ENCODE measurements at regions not wholly inside any gene's neighbourhood (a gene's known extent, or its start where the extent isn't known, plus 50 kb on each side); places are given as distances from the start of the nearest gene placed in this dataset.
"Not testable (repeated sequence)": the region's sequence is repeated elsewhere in the genome, so short reads cannot be mapped to it uniquely, and the experiment has no call there.

- H3K36me3 ChIP-seq; H3K4me3 ChIP-seq; H3K9me3 ChIP-seq; H3K27ac ChIP-seq; intact Hi-C loops (cut with DNase I; ENCODE audit: low total_unique reads); DNase-seq: not testable (repeated sequence)
- in situ Hi-C loops (cut with MboI; ENCODE audit: low pct_ligation_motif_present in 1 of 4, low pct_unique_long_range_greater_than_20kb in 1 of 4, low sequenced_read_pairs in 3 of 4): loop anchor here in 2 of 4 donors (25.0 kb wide), 3 partner anchors 133 to 267 kb away; partner anchors contain the start of genes NINL (in 1 of the 2) and ZNF337 (in 1 of the 2)
- Histone ChIP-seq H3K4me1 (peaks cover 0 to 12% (median 8%) of the 10 kb centered on the region in 4 donors), H3K27me3 (peaks cover 16% of the 10 kb centered on the region)
- WGBS, 2 donors (ENCODE audit: low coverage in 1 of 2): 93% methylated on average over 11 of the region's 11 CpGs; no CpG with 5 or more reads in 1 of the 2 donors
Observed at GRCh38 chr20:25854666-25855065, 158.0 kb upstream of the ZNF337 start.

- H3K27ac ChIP-seq: peak overlapping the region; percentile 55 to 79 (median 76)
- not testable (repeated sequence) for H3K27me3 ChIP-seq
- in situ Hi-C loops (cut with MboI; ENCODE audit: low pct_ligation_motif_present in 1 of 4, low pct_unique_long_range_greater_than_20kb in 1 of 4, low sequenced_read_pairs in 3 of 4): loop anchor here in 2 of 4 donors (25.0 kb wide), 3 partner anchors 133 to 267 kb away; partner anchors contain the start of genes NINL (in 1 of the 2) and ZNF337 (in 1 of the 2)
Observed at GRCh38 chr20:25853718-25854388, 157.2 kb upstream of the ZNF337 start.

GRCh38 chr20:25852968-25853717, 156.5 kb upstream of the ZNF337 start:
- DNase-seq; H3K9me3 ChIP-seq; H3K36me3 ChIP-seq; H3K4me1 ChIP-seq; intact Hi-C loops (cut with DNase I; ENCODE audit: low total_unique reads); H3K27me3 ChIP-seq: not testable (repeated sequence)
- Histone ChIP-seq H3K4me3 (peak overlapping the region; percentile 52 to 85 (median 64)), H3K27ac (peak overlapping the region; percentile 55 to 79 (median 76))
- 65 to 70% methylated on average over 14 to 31 of the region's 31 CpGs for WGBS, 2 donors (ENCODE audit: low coverage in 1 of 2)
- in situ Hi-C loops (cut with MboI; ENCODE audit: low pct_ligation_motif_present in 1 of 4, low pct_unique_long_range_greater_than_20kb in 1 of 4, low sequenced_read_pairs in 3 of 4): loop anchor here in 2 of 4 donors (25.0 kb wide), 3 partner anchors 134 to 266 kb away; partner anchors contain the start of genes NINL (in 1 of the 2) and ZNF337 (in 1 of the 2)

More at GRCh38 chr20:25853718-25854388, 157.2 kb upstream of the ZNF337 start:
- peak overlapping the region; percentile 52 to 85 (median 64) for H3K4me3 ChIP-seq
- H3K4me1 ChIP-seq; H3K36me3 ChIP-seq; intact Hi-C loops (cut with DNase I; ENCODE audit: low total_unique reads); H3K9me3 ChIP-seq: not testable (repeated sequence)
- 7% methylated on average over 51 of the region's 55 CpGs; no CpG with 5 or more reads in 1 of the 2 donors for WGBS, 2 donors (ENCODE audit: low coverage in 1 of 2)
- peak; percentile 88 for DNase-seq
- TF ChIP-seq POLR2A (IDR thresholded peaks at IDR 0.05): peak; percentile 13
- TF ChIP-seq POLR2AphosphoS5 (IDR thresholded peaks at IDR 0.05): peak in 2 of 3 donors; percentile 14 to 33

GRCh38 chr20:25850133-25850532, 153.5 kb upstream of the ZNF337 start:
- intact Hi-C loops (cut with DNase I; ENCODE audit: low total_unique reads); H3K4me1 ChIP-seq; H3K9me3 ChIP-seq; H3K4me3 ChIP-seq; H3K36me3 ChIP-seq; H3K27ac ChIP-seq; DNase-seq; H3K27me3 ChIP-seq: not testable (repeated sequence)
- in situ Hi-C loops (cut with MboI; ENCODE audit: low pct_ligation_motif_present in 1 of 4, low pct_unique_long_range_greater_than_20kb in 1 of 4, low sequenced_read_pairs in 3 of 4): loop anchor here in 2 of 4 donors (25.0 kb wide), 3 partner anchors 137 to 263 kb away; partner anchors contain the start of genes NINL (in 1 of the 2) and ZNF337 (in 1 of the 2)
- WGBS, 2 donors (ENCODE audit: low coverage in 1 of 2): 81% methylated on average over 4 of the region's 4 CpGs; no CpG with 5 or more reads in 1 of the 2 donors

GRCh38 chr20:25848222-25848621, 151.6 kb upstream of the ZNF337 start:
- H3K27me3 ChIP-seq: no peaks in the 10 kb centered on the region
- H3K4me3 ChIP-seq: no peak overlapping the region
- no peak for TF ChIP-seq CTCF (IDR thresholded peaks at IDR 0.05)
- no peak for TF ChIP-seq POLR2A (IDR thresholded peaks at IDR 0.05)
- no peak for TF ChIP-seq POLR2AphosphoS5 (IDR thresholded peaks at IDR 0.05)
- no peak for TF ChIP-seq EP300 (IDR thresholded peaks at IDR 0.05; ENCODE audit: low read depth)
- H3K27ac ChIP-seq: no peak overlapping the region
- H3K36me3 ChIP-seq: no peaks in the 10 kb centered on the region
- 60 to 90% methylated on average over 1 to 7 of the region's 7 CpGs for WGBS, 2 donors (ENCODE audit: low coverage in 1 of 2)
- intact Hi-C loops (cut with DNase I; ENCODE audit: low total_unique reads) (no loop called here), in situ Hi-C loops (cut with MboI; ENCODE audit: low pct_ligation_motif_present in 1 of 4, low pct_unique_long_range_greater_than_20kb in 1 of 4, low sequenced_read_pairs in 3 of 4) (no loop called here)
- no peak for DNase-seq
- H3K4me1 ChIP-seq: peaks cover 0 to 5% (median 1%) of the 10 kb centered on the region in 4 donors
- H3K9me3 ChIP-seq: no peaks in the 10 kb centered on the region

GRCh38 chr20:25844640-25845039, 148.0 kb upstream of the ZNF337 start:
- H3K9me3 ChIP-seq; in situ Hi-C loops (cut with MboI; ENCODE audit: low pct_ligation_motif_present in 1 of 4, low pct_unique_long_range_greater_than_20kb in 1 of 4, low sequenced_read_pairs in 3 of 4); H3K36me3 ChIP-seq; H3K27me3 ChIP-seq; intact Hi-C loops (cut with DNase I; ENCODE audit: low total_unique reads); H3K4me3 ChIP-seq; DNase-seq; H3K4me1 ChIP-seq; H3K27ac ChIP-seq: not testable (repeated sequence)
- WGBS, 2 donors (ENCODE audit: low coverage in 1 of 2): no CpG with 5 or more reads among the region's 9 CpGs

DNA sequence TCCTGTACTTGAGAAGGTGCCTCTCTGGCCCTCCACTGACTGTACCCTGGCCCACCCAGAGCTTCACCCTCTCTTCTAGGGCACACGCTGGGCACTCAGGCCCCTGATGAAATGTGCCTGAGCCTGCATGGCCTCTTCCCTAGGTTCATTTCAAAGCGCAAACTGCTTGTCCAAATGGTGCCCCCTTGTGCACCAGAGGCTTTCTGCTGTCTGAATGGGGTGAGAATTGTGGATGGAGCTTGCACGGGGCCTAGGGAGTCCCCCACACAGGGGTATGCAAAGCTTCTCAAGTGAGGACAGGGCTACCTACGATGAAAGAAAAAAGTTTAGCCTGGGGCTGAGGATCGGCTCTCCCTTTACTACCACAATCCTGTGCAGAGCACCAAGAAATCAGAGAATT, 116.9 kb upstream of the ZNF337 start:
- H3K4me3 ChIP-seq; H3K36me3 ChIP-seq; H3K9me3 ChIP-seq; H3K4me1 ChIP-seq; in situ Hi-C loops (cut with MboI; ENCODE audit: low pct_ligation_motif_present in 1 of 4, low pct_unique_long_range_greater_than_20kb in 1 of 4, low sequenced_read_pairs in 3 of 4); H3K27ac ChIP-seq; H3K27me3 ChIP-seq; DNase-seq; intact Hi-C loops (cut with DNase I; ENCODE audit: low total_unique reads): not testable (repeated sequence)
- WGBS, 2 donors (ENCODE audit: low coverage in 1 of 2): no CpG with 5 or more reads among the region's 5 CpGs

DNA sequence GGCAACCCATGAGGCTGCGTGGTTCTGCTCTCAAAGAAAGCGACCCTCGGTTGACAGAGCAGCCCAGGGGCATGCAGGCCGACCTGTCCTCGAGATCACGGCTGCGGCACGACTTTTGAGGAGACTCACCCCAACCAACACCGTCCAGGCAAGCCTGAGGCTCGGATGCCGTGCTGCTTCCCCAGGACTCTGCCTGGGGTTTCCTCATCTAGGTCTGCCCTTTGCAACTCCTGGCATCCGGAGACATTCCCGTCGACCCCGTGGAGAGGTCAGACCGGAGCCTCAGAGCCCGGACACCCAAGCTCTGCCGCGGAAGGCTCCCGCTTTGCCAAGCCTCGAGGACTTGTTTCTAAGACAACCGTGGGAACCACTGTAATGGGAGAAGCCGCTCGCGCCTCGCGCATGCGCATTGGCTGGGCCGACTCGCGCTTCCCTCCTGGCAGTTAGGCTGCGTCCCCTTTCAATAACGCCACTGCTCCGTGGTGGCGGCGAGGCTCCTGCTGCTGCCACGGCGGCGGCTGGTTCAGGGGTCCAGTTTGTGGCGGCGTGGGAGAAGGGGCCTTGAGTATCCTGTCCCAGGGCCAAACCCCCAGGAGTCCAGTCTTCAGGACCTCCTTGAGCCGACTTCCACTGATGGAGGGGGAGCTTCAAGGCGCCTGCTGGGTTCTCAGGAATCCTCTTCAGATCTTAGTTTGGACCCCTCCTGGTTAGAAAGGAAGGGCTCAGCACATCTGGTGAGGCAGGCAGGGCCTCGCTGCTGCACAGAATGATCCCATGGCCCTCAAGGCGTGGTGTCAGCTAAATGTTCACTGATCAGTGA, 101.7 kb upstream of the ZNF337 start:
- WGBS, 2 donors (ENCODE audit: low coverage in 1 of 2): no CpG with 5 or more reads among the region's 45 CpGs
- intact Hi-C loops (cut with DNase I; ENCODE audit: low total_unique reads); H3K27me3 ChIP-seq; in situ Hi-C loops (cut with MboI; ENCODE audit: low pct_ligation_motif_present in 1 of 4, low pct_unique_long_range_greater_than_20kb in 1 of 4, low sequenced_read_pairs in 3 of 4); H3K27ac ChIP-seq; H3K36me3 ChIP-seq; H3K9me3 ChIP-seq; H3K4me1 ChIP-seq; DNase-seq; H3K4me3 ChIP-seq: not testable (repeated sequence)

All from transverse colon (tissue), 4 donors.